ENCODE measurements at regions not wholly inside any gene's neighbourhood (a gene's known extent, or its start where the extent isn't known, plus 50 kb on each side); places are given as distances from the start of the nearest gene placed in this dataset.

GRCh38 chr1:4088676-4089075 lies 188.6 kb upstream of the C1orf174 start:
- DNase-seq (ENCODE audit: low spot score): no peak

- DNase-seq (ENCODE audit: low spot score): no peak
Measured at GRCh38 chr1:4089421-4090175, 189.5 kb upstream of the C1orf174 start.

- no peak for DNase-seq (ENCODE audit: low spot score)
Measured at GRCh38 chr1:4090556-4090955, 190.5 kb upstream of the C1orf174 start.

GRCh38 chr1:4090976-4091660 lies 191.0 kb upstream of the C1orf174 start:
- DNase-seq (ENCODE audit: low spot score): no peak

GRCh38 chr1:4091996-4092395 lies 191.9 kb upstream of the C1orf174 start:
- no peak for DNase-seq (ENCODE audit: low spot score)

- no peak for DNase-seq (ENCODE audit: low spot score)
Measured at GRCh38 chr1:4093856-4094565, 193.9 kb upstream of the C1orf174 start.

GRCh38 chr1:4095433-4095971 lies 195.4 kb upstream of the C1orf174 start:
- DNase-seq (ENCODE audit: low spot score): no peak

GRCh38 chr1:4101459-4102161 lies 201.5 kb upstream of the C1orf174 start:
- DNase-seq (ENCODE audit: low spot score): no peak

- DNase-seq (ENCODE audit: low spot score): no peak
Measured at GRCh38 chr1:4105300-4105880, 205.3 kb upstream of the C1orf174 start.

GRCh38 chr1:4106731-4107130 lies 206.7 kb upstream of the C1orf174 start:
- no peak for DNase-seq (ENCODE audit: low spot score)

- no peak for DNase-seq (ENCODE audit: low spot score)
Measured at GRCh38 chr1:4107291-4107690, 207.2 kb upstream of the C1orf174 start.

GRCh38 chr1:4108331-4108730 lies 208.3 kb upstream of the C1orf174 start:
- DNase-seq (ENCODE audit: low spot score): peak; percentile 1

GRCh38 chr1:4108758-4109627 lies 208.9 kb upstream of the C1orf174 start:
- DNase-seq (ENCODE audit: low spot score): no peak

- no peak for DNase-seq (ENCODE audit: low spot score)
Measured at GRCh38 chr1:4109628-4109940, 209.5 kb upstream of the C1orf174 start.

- DNase-seq (ENCODE audit: low spot score): no peak
Measured at GRCh38 chr1:4110888-4111287, 210.8 kb upstream of the C1orf174 start.

GRCh38 chr1:4113897-4114296 lies 213.8 kb upstream of the C1orf174 start:
- DNase-seq (ENCODE audit: low spot score): no peak

- no peak for DNase-seq (ENCODE audit: low spot score)
Measured at GRCh38 chr1:4115191-4115900, 215.3 kb upstream of the C1orf174 start.

- DNase-seq (ENCODE audit: low spot score): no peak
Measured at GRCh38 chr1:4117196-4117595, 217.1 kb upstream of the C1orf174 start.

- DNase-seq (ENCODE audit: low spot score): no peak
Measured at GRCh38 chr1:4118746-4119515, 218.9 kb upstream of the C1orf174 start.
